Neural progenitor cell (in vitro differentiated cells): ENCODE measurements at regions not wholly inside any gene's neighbourhood (a gene's known extent, or its start where the extent isn't known, plus 50 kb on each side); places are given as distances from the start of the nearest gene placed in this dataset.

ENCODE experiments used
- DNase-seq: peaks from one replicate; pipeline ENCODE4 v3.0.0-alpha.2; 2016; ENCODE audit warnings: low spot score
- H2AFZ ChIP-seq: fragments of 200-600 bp; sonication (generic); replicated peaks from 2 replicates; pipeline ENCODE4 v1.6.1; 2016; ENCODE audit warnings: antibody characterized with exemption
- H3F3A ChIP-seq: fragments of 200-600 bp; sonication (generic); 2 replicates; pipeline ENCODE4 v1.6.1; 2016; ENCODE audit warnings: antibody characterized with exemption, low read depth
- H3K27ac ChIP-seq: fragments of 200-600 bp; sonication (generic); 2 replicates; pipeline ENCODE4 v1.5.1; 2016; ENCODE audit warnings: mild to moderate bottlenecking
- H3K27me3 ChIP-seq: fragments of 200-600 bp; sonication (generic); 2 replicates; pipeline ENCODE4 v1.6.1; 2016; ENCODE audit warnings: mild to moderate bottlenecking, moderate library complexity
- H3K36me3 ChIP-seq: fragments of 200-600 bp; sonication (generic); 2 replicates; pipeline ENCODE4 v1.5.1; 2016
- H3K4me1 ChIP-seq: fragments of 200-600 bp; sonication (generic); 2 replicates; pipeline ENCODE4 v1.6.1; 2016; ENCODE audit warnings: mixed run types
- H3K4me2 ChIP-seq: fragments of 200-600 bp; sonication (generic); 2 replicates; pipeline ENCODE4 v1.6.1; 2016
- H3K4me3 ChIP-seq: fragments of 200-600 bp; sonication (generic); 2 replicates; pipeline ENCODE4 v1.5.1; 2016
- H3K79me2 ChIP-seq: fragments of 200-600 bp; sonication (generic); 2 replicates; pipeline ENCODE4 v1.6.1; 2016; ENCODE audit warnings: low read depth
- H3K9ac ChIP-seq: fragments of 200-600 bp; sonication (generic); 2 replicates; pipeline ENCODE4 v1.6.1; 2016
- H3K9me3 ChIP-seq: fragments of 200-600 bp; sonication (generic); 2 replicates; pipeline ENCODE4 v1.5.1; 2016; ENCODE audit warnings: low read depth
- H4K20me1 ChIP-seq: fragments of 200-600 bp; sonication (generic); 2 replicates; pipeline ENCODE4 v1.6.1; 2016; ENCODE audit warnings: low read depth
- H3K27ac Mint-ChIP-seq: 3 replicates; pipeline ENCODE4 v1.8.0; 2021; ENCODE audit warnings: mixed read lengths
- H3K27me3 Mint-ChIP-seq: 2 replicates; pipeline ENCODE4 v1.8.0; 2022; ENCODE audit warnings: low read depth, mild to moderate bottlenecking, inconsistent platforms, moderate library complexity, mixed read lengths; ENCODE audit not compliant: insufficient read depth
- H3K36me3 Mint-ChIP-seq: 3 replicates; pipeline ENCODE4 v1.8.0; 2021; ENCODE audit warnings: mixed read lengths
- H3K4me1 Mint-ChIP-seq: 3 replicates; pipeline ENCODE4 v1.8.0; 2021; ENCODE audit warnings: mixed read lengths
- H3K4me3 Mint-ChIP-seq: 3 replicates; pipeline ENCODE4 v1.8.0; 2021; ENCODE audit warnings: mild to moderate bottlenecking, moderate library complexity, mixed read lengths
- H3K9me3 Mint-ChIP-seq: 3 replicates; pipeline ENCODE4 v1.8.0; 2020; ENCODE audit warnings: mixed read lengths
- EZH2 ChIP-seq: fragments of 200-600 bp; sonication (generic); IDR thresholded peaks from 2 replicates; pipeline ENCODE4 v1.6.1; 2017; ENCODE audit warnings: antibody characterized with exemption, mild to moderate bottlenecking, moderate library complexity
- EZH2phosphoT487 ChIP-seq: fragments of 200-600 bp; sonication (generic); IDR thresholded peaks from 2 replicates; pipeline ENCODE4 v1.6.1; 2017; ENCODE audit warnings: antibody characterized with exemption
- TF ChIP-seq, protein P1 (sequence below): fragments of 200-600 bp; sonication (generic); IDR thresholded peaks from 2 replicates; pipeline ENCODE4 v1.5.1; 2017; ENCODE audit warnings: antibody characterized with exemption, mild to moderate bottlenecking

DNA sequence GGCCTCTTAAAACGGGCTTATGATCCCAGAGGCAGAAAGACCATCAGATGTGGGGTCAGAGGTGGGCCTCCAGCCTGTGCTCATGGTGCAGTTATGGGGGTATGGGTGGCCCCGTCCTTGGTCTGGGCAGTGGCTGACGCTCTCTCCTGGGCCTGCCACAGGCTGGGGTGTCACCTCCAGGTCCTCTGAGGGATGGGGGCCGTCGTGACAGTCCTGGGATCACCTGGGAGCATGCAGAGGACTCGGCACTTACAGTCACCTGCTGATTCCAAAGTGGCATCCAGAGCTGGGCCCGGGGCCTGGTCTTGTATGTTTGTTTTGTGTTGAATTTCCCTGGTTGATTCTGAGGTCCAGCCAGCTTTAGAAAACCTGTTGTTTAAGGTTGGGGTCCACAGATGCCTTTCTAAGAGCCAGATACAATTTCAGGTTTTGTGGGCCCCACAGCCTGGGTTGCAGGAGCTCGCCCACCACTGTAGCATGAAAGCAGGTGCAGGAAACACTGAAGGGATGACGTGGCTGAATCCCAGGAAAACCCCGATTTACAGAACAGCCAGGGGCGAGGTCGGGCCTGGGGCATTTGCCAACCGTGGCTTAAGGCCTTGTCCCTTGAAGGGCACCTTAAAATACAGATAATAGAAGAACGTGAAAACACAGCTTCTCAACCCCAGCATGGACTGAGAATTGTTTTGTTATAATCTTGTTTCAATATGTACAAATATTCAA is 170.7 kb upstream of the PPP2R2D start:
- Histone ChIP-seq H3F3A (peaks cover 3% of the 10 kb centered on the region), H3K4me1 (peaks cover 21% of the 10 kb centered on the region), H3K9ac (no peak overlapping the region), H3K9me3 (no peaks in the 10 kb centered on the region), H4K20me1 (no peaks in the 10 kb centered on the region), H3K79me2 (no peaks in the 10 kb centered on the region), H3K27ac (no peak overlapping the region), H3K27me3 (peaks cover 5% of the 10 kb centered on the region), H3K4me3 (no peak overlapping the region), H2AFZ (no peak overlapping the region), H3K4me2 (no peak overlapping the region), H3K36me3 (no peaks in the 10 kb centered on the region)
- Mint-ChIP-seq H3K4me1 (peaks cover 31% of the 10 kb centered on the region), H3K4me3 (no peak overlapping the region), H3K27ac (no peak overlapping the region), H3K36me3 (no peaks in the 10 kb centered on the region), H3K9me3 (peaks cover 6% of the 10 kb centered on the region), H3K27me3 (peaks cover 19% of the 10 kb centered on the region)
- peak; percentile 0 for DNase-seq
- TF ChIP-seq EZH2phosphoT487 (no peak), EZH2 (no peak)
- TF ChIP-seq, protein P1, sequence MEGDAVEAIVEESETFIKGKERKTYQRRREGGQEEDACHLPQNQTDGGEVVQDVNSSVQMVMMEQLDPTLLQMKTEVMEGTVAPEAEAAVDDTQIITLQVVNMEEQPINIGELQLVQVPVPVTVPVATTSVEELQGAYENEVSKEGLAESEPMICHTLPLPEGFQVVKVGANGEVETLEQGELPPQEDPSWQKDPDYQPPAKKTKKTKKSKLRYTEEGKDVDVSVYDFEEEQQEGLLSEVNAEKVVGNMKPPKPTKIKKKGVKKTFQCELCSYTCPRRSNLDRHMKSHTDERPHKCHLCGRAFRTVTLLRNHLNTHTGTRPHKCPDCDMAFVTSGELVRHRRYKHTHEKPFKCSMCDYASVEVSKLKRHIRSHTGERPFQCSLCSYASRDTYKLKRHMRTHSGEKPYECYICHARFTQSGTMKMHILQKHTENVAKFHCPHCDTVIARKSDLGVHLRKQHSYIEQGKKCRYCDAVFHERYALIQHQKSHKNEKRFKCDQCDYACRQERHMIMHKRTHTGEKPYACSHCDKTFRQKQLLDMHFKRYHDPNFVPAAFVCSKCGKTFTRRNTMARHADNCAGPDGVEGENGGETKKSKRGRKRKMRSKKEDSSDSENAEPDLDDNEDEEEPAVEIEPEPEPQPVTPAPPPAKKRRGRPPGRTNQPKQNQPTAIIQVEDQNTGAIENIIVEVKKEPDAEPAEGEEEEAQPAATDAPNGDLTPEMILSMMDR, result no peak

- H3K27ac Mint-ChIP-seq, result no peak overlapping the region
- H3K9ac ChIP-seq, result no peak overlapping the region
- H3K4me3 ChIP-seq, result no peak overlapping the region
- H4K20me1 ChIP-seq, result no peaks in the 10 kb centered on the region
- TF ChIP-seq EZH2 (no peak), EZH2phosphoT487 (no peak)
- TF ChIP-seq, protein P1, result no peak
- no peaks in the 10 kb centered on the region for H3K9me3 ChIP-seq
- H3K4me3 Mint-ChIP-seq, result no peak overlapping the region
- H3K27me3 ChIP-seq, result peaks cover 5% of the 10 kb centered on the region
- peaks cover 3% of the 10 kb centered on the region for H3F3A ChIP-seq
- H3K9me3 Mint-ChIP-seq, result peaks cover 6% of the 10 kb centered on the region
- H3K79me2 ChIP-seq, result no peaks in the 10 kb centered on the region
- H3K4me1 ChIP-seq, result peaks cover 19% of the 10 kb centered on the region
- H2AFZ ChIP-seq, result no peak overlapping the region
- H3K36me3 Mint-ChIP-seq, result no peaks in the 10 kb centered on the region
- peaks cover 25% of the 10 kb centered on the region for H3K4me1 Mint-ChIP-seq
- no peak overlapping the region for H3K4me2 ChIP-seq
- peaks cover 19% of the 10 kb centered on the region for H3K27me3 Mint-ChIP-seq
- peak; percentile 1 for DNase-seq
- H3K27ac ChIP-seq, result no peak overlapping the region
- no peaks in the 10 kb centered on the region for H3K36me3 ChIP-seq
Observed at GRCh38 chr10:131730771-131731497, 169.9 kb upstream of the PPP2R2D start.

GRCh38 chr10:131731780-131732630 is 168.8 kb upstream of the PPP2R2D start:
- H3K79me2 ChIP-seq, result no peaks in the 10 kb centered on the region
- H3K36me3 Mint-ChIP-seq, result no peaks in the 10 kb centered on the region
- TF ChIP-seq EZH2, result no peak
- TF ChIP-seq, protein P1, result no peak
- no peak for TF ChIP-seq EZH2phosphoT487

More at GRCh38 chr10:131731780-131732630, 168.8 kb upstream of the PPP2R2D start:
- Mint-ChIP-seq H3K27me3 (peaks cover 15% of the 10 kb centered on the region), H3K4me1 (peaks cover 15% of the 10 kb centered on the region), H3K27ac (peak overlapping the region; percentile 52), H3K9me3 (peaks cover 6% of the 10 kb centered on the region), H3K4me3 (peak overlapping the region; percentile 34)
- no peak overlapping the region for H2AFZ ChIP-seq
- H3K4me2 ChIP-seq, result no peak overlapping the region
- no peaks in the 10 kb centered on the region for H3K36me3 ChIP-seq
- H3K4me3 ChIP-seq, result no peak overlapping the region
- DNase-seq, result no peak
- H3K27me3 ChIP-seq, result peaks cover 5% of the 10 kb centered on the region
- H3K4me1 ChIP-seq, result peaks cover 9% of the 10 kb centered on the region
- H3F3A ChIP-seq, result no peaks in the 10 kb centered on the region
- H3K9ac ChIP-seq, result no peak overlapping the region
- H3K27ac ChIP-seq, result no peak overlapping the region
- no peaks in the 10 kb centered on the region for H4K20me1 ChIP-seq
- H3K9me3 ChIP-seq, result no peaks in the 10 kb centered on the region
